KMS-11 (cell line): ENCODE measurements at regions not wholly inside any gene's neighbourhood (a gene's known extent, or its start where the extent isn't known, plus 50 kb on each side); places are given as distances from the start of the nearest gene placed in this dataset.

Experiments used
- H2AFZ ChIP-seq: fragments of 200-600 bp; sonication (generic); 2 replicates; pipeline ENCODE4 v1.6.1; 2016; ENCODE audit warnings: antibody characterized with exemption, mixed run types, low read depth
- H3K27ac ChIP-seq: fragments of 200-600 bp; sonication (generic); 2 replicates; pipeline ENCODE4 v1.6.1; 2016; ENCODE audit warnings: mild to moderate bottlenecking, mixed run types
- H3K27me3 ChIP-seq: fragments of 200-600 bp; sonication (generic); 2 replicates; pipeline ENCODE4 v1.6.1; 2017; ENCODE audit warnings: mild to moderate bottlenecking, low read depth, mixed run types, moderate library complexity; ENCODE audit not compliant: insufficient read depth
- H3K36me3 ChIP-seq: fragments of 200-600 bp; sonication (generic); 2 replicates; pipeline ENCODE4 v1.6.1; 2017; ENCODE audit warnings: mild to moderate bottlenecking, mixed run types; ENCODE audit not compliant: insufficient read depth
- H3K4me1 ChIP-seq: fragments of 200-600 bp; sonication (generic); 2 replicates; pipeline ENCODE4 v1.6.1; 2016; ENCODE audit warnings: mild to moderate bottlenecking, low read depth, mixed run types; ENCODE audit not compliant: poor library complexity, severe bottlenecking
- H3K4me2 ChIP-seq: fragments of 200-600 bp; sonication (generic); 2 replicates; pipeline ENCODE4 v1.7.0; 2016; ENCODE audit warnings: mild to moderate bottlenecking, mixed run types
- H3K4me3 ChIP-seq: fragments of 200-600 bp; sonication (generic); IDR thresholded peaks from 2 replicates; pipeline ENCODE4 v1.6.1; 2017; ENCODE audit warnings: low read depth, low read length, mixed read lengths; ENCODE audit not compliant: insufficient read depth
- H3K79me2 ChIP-seq: fragments of 200-600 bp; sonication (generic); 2 replicates; pipeline ENCODE4 v1.6.1; 2016; ENCODE audit warnings: low read depth, mixed run types; ENCODE audit not compliant: insufficient read depth
- H3K9ac ChIP-seq: fragments of 200-600 bp; sonication (generic); 2 replicates; pipeline ENCODE4 v1.6.1; 2016; ENCODE audit warnings: mild to moderate bottlenecking, mixed run types
- H4K20me1 ChIP-seq: fragments of 200-600 bp; sonication (generic); 2 replicates; pipeline ENCODE4 v1.6.1; 2016; ENCODE audit warnings: mild to moderate bottlenecking, mixed run types; ENCODE audit not compliant: insufficient read depth
- TF ChIP-seq, protein P1 (sequence below): fragments of 200-600 bp; sonication (generic); conservative IDR thresholded peaks from 2 replicates; pipeline ENCODE4 v1.6.1; 2017; ENCODE audit warnings: low read depth, mild to moderate bottlenecking, antibody characterized with exemption, low read length, moderate library complexity, mixed read lengths

DNA sequence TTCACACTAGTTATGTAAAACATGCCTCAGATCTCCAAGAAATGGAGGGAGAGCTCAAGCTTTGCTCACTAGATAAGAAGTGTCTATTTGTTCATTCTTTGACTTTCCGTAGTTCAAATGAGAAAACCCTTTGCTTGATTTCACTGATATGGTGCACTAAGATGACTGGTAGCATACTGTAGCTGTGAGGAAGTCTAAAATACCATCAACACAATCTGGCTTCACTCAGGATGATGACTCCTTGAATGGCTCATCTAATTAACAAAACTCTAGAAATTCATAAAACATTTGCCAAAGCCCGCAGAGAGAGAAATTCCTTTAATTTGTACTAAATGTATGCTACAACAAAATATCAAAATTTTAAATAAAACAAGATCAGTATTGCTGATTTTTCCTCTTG is 152.8 kb upstream of the STK17B start:
- Histone ChIP-seq H3K4me3 (no peak overlapping the region), H3K79me2 (no peaks in the 10 kb centered on the region), H3K27ac (no peak overlapping the region), H3K36me3 (no peaks in the 10 kb centered on the region), H3K27me3 (no peaks in the 10 kb centered on the region), H3K4me2 (no peak overlapping the region), H4K20me1 (no peaks in the 10 kb centered on the region), H3K9ac (no peak overlapping the region), H2AFZ (no peak overlapping the region), H3K4me1 (no peaks in the 10 kb centered on the region)
- TF ChIP-seq, protein P1, sequence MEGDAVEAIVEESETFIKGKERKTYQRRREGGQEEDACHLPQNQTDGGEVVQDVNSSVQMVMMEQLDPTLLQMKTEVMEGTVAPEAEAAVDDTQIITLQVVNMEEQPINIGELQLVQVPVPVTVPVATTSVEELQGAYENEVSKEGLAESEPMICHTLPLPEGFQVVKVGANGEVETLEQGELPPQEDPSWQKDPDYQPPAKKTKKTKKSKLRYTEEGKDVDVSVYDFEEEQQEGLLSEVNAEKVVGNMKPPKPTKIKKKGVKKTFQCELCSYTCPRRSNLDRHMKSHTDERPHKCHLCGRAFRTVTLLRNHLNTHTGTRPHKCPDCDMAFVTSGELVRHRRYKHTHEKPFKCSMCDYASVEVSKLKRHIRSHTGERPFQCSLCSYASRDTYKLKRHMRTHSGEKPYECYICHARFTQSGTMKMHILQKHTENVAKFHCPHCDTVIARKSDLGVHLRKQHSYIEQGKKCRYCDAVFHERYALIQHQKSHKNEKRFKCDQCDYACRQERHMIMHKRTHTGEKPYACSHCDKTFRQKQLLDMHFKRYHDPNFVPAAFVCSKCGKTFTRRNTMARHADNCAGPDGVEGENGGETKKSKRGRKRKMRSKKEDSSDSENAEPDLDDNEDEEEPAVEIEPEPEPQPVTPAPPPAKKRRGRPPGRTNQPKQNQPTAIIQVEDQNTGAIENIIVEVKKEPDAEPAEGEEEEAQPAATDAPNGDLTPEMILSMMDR, result no peak

DNA sequence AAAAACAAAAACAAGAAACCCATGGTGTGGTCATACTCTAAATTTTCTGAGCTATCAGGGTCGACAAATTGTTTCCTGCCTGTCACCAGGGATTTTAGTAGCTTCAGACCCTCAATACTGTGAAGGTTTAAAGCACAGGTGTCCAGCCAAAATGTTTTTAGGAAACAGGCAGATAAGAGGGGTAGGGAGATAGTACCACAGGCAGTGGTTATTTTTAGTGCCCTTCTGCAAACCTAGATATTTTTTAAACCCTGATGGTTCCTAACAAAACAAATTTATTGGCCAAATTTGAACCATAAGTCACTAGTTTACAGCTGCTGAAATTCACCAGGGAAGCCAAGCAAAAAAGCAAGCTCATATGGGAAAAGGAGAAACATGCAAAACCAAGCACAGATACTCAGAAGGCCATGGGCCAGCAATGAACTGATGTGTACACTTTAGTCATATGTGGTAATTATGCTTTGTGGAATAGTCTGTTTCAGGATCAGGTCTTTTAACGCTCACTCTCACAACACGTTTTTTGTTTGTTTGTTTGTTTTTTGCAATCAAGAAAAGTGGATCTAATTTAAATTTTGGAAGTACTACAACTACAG is 156.8 kb upstream of the STK17B start:
- no peaks in the 10 kb centered on the region for H3K36me3 ChIP-seq
- H3K4me2 ChIP-seq, result no peak overlapping the region
- H3K27me3 ChIP-seq, result no peaks in the 10 kb centered on the region
- H3K9ac ChIP-seq, result no peak overlapping the region
- no peaks in the 10 kb centered on the region for H3K79me2 ChIP-seq
- peaks cover 8% of the 10 kb centered on the region for H3K4me1 ChIP-seq
- TF ChIP-seq, protein P1, result no peak
- no peaks in the 10 kb centered on the region for H4K20me1 ChIP-seq
- no peak overlapping the region for H3K4me3 ChIP-seq
- no peak overlapping the region for H3K27ac ChIP-seq
- H2AFZ ChIP-seq, result no peak overlapping the region

DNA sequence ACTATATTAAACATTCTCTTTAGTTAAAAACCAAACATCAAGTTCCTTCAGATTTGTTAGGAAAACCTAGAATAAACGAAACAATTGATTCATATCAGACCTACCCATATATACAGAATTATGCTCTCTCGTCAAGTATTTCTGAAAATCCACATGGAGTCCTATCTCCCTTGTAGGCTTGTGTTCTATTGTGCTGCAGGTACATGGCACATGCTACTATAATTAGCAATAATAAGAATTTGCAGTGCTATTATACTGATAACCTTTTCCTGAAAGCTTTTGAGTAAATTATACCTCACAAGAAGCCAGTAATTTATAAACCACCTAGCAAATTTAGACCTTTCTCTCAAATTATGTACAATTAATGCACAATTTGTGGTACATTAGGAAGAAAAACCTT is 158.6 kb upstream of the STK17B start:
- Histone ChIP-seq H3K4me3 (no peak overlapping the region), H2AFZ (no peak overlapping the region), H3K4me1 (peaks cover 8% of the 10 kb centered on the region), H3K79me2 (no peaks in the 10 kb centered on the region), H3K27me3 (no peaks in the 10 kb centered on the region), H3K36me3 (no peaks in the 10 kb centered on the region), H4K20me1 (no peaks in the 10 kb centered on the region), H3K27ac (no peak overlapping the region), H3K4me2 (no peak overlapping the region), H3K9ac (no peak overlapping the region)
- TF ChIP-seq, protein P1, result no peak

DNA sequence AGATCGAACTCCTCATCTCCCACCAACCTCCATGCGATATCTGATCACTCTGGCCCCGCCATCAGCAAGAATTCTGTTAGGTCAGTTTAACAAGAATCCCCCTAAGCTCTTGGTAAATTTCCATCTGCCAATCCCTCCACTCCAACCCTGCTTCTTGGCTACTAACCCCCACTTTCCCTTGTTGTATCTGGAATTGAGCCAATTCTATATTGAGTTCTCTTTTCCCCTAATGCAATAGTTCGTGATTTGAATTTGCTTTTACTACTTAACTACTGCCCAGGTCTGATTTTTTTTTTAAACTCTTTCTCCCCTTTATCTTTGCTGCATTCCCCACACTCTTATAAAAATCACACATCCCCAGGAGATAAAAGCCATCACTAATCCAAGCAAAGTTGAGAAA is 159.3 kb upstream of the STK17B start:
- TF ChIP-seq, protein P1, result no peak
- Histone ChIP-seq H3K4me3 (no peak overlapping the region), H3K4me1 (peaks cover 12% of the 10 kb centered on the region), H3K9ac (no peak overlapping the region), H2AFZ (no peak overlapping the region), H3K36me3 (no peaks in the 10 kb centered on the region), H4K20me1 (no peaks in the 10 kb centered on the region), H3K4me2 (peak overlapping the region; percentile 4; the same call in 1 of the 2 replicates), H3K79me2 (no peaks in the 10 kb centered on the region), H3K27me3 (no peaks in the 10 kb centered on the region), H3K27ac (no peak overlapping the region)
